ENCODE measurements at regions not wholly inside any gene's neighbourhood (a gene's known extent, or its start where the extent isn't known, plus 50 kb on each side); places are given as distances from the start of the nearest gene placed in this dataset.

DNA sequence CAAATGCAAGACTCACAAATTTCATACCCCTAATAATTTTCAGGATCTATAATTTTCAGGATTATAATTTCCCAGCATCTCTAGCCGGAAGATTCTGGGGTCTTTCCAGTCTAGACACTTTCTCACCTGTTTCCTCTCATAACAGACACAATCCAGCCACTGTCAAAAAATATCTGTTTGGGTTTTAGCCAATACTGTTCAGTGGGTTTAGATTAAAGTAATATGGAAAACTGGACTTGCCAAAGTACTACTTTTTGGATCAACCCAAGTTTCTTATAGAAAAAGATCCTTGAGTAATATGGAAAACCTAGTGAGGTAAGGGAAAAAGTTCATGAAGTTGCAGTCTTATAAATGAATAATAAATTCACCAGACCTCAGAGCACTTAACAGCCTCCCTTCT lies 62.1 kb upstream of the NEBL start:
- TF ChIP-seq CTCF (conservative IDR thresholded peaks at IDR 0.05 in 1 of 2, IDR thresholded peaks at IDR 0.05 in 1 of 2; ENCODE audit: low read depth in 1 of 2, low read length in 2 of 2) (no peak), EZH2 (IDR thresholded peaks at IDR 0.05; ENCODE audit: low read length, missing control alignments) (no peak)
